HG02981 (cell line): ENCODE measurements at regions not wholly inside any gene's neighbourhood (a gene's known extent, or its start where the extent isn't known, plus 50 kb on each side); places are given as distances from the start of the nearest gene placed in this dataset.

Source experiments
- ATAC-seq: cut with Tn5 transposase; IDR thresholded peaks from one replicate; pipeline ENCODE4 v1.9.1; 2021; ENCODE audit warnings: mild to moderate bottlenecking, moderate library complexity; ENCODE audit not compliant: unreplicated experiment

DNA sequence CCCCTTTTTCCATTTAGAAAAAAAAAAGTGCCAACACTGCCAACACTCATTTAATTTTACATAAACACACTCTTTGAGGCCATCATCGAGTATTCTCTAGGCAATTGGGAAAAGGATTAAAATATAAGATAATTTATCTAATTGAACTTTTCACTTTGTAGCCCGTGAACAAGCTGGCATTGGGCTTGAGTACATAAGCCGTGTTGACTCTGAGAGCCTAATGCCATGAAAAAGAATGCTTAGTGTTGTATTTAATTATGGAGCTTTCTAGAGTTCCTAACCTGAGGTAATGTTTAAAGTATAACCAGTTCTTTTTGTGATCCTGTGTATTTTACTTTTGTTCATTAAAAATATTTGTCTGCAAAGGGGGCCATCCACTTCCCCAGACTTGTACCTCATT lies 193.8 kb downstream of the LYPLAL1 start:
- no peak for ATAC-seq

DNA sequence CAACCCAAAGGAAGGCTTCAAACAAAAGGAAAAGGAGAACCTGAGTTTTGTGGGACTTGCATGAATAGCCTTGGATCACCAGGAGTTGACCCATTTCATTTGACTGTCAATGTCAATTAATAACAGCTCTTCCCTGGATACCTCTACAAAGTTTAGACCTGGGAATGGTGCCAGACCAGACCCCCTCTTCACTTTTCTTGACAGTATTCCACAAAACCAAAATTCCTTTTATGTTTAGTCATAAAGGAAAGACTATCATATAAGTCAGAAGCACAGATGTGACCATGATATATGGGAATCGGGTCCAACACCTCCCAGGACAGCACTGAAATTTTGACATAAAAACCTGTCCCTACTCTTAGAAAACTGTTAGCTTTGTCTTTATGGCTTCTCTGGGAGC lies 191.8 kb downstream of the LYPLAL1 start:
- no peak for ATAC-seq

DNA sequence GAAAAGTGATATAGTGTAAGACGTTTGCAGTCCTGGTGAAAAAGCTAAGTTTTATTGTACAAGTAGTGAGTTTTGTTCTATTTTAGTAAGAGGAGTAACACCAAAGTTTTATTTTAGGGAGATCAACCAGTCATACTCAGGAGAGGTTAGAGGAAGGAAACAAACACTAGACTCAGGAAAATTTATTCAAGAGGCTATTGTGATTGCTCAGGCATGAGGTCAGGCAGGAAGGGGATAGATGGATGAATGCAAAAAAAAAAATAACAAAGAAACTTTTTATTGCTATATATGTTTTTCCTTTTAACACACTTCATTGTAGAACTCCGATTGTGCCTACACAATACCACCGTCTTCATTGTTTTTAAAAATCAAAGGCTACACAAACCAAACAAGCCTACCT lies 189.0 kb downstream of the LYPLAL1 start:
- no peak for ATAC-seq

DNA sequence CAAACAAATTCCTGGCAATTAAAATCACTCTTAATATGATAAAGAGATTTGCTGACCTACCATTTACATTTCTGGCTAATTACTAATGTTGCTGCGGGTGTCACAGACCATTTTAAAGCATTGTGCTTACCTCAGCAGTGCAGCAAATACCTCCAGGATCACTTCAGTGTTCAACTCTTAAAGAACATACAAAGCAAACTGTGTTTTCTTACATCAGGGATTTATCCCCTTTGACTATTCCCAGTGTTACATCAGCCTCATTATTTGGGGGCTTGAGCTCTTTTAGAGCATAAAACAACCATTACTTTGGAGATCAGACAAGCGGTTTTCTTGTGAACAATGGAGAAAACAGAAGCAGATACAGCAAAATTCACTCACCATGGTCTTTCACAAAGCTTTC lies 185.4 kb downstream of the LYPLAL1 start:
- ATAC-seq, result no peak

DNA sequence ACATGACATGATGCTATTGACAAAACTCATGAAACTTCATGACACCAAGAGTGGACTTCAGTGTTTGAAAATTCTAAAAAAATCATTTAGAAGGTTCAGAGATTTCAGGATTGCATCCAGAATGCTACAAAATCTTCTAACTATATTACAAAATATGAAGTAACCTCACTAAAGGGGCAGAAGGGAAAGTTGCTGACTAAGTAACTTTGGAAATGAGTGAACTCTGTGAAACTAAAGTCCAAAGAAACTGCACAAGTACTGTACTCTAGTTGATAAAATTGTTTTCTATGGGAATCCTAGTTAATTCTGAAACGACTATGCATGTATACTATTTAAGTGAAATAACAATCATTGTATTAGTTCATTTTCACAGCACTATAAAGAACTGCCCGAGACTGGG lies 184.4 kb downstream of the LYPLAL1 start:
- no peak for ATAC-seq

DNA sequence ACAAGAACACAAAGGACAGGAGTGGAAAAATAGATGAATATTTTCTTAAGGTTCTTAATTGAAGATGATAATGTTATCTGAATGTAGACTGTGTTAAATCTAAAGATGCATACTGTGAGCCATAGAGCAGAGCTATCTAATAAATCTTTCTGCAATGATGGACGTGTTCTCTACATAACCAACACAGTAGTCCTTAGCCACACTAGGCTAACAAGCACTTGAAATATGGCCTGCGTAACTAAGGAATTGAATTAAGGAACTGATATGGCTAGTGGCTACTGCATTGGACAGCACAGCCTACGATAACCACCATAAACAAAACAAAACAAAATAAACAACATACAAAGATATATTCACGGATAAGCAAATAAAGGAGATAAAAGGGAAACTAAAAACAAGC lies 181.3 kb downstream of the LYPLAL1 start:
- ATAC-seq, result no peak

DNA sequence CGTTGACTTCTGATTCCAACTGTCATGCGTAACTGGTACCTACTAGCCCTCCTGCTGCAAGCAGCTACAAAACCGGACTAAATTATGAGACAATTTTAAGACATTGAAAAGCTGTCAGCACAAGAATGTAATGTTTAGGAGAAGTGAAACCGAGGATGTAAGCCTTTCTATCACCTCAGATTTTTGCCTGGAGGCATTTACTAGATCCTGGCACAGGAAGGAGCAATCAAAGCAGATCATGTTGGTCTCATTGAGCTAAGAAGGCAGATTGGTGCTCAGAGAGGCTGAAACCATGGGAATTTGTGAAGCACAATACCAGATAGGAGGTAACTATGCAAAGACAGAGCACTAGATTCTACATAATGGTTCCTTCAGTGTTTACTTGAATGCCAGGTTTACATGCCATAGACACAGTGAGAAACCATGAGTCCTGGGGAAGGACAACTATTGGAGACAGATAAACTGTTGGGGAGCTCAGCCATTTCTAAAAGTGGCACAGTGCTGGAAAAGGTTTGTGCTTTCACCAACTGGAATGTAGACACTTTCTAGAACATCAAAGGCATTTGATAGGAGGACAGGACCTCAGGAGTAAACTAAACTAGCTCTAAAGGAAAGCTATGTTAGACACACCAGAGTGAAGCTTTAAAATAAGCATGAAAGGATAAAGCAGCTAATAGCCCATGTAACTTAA lies 179.4 kb downstream of the LYPLAL1 start:
- no peak for ATAC-seq

DNA sequence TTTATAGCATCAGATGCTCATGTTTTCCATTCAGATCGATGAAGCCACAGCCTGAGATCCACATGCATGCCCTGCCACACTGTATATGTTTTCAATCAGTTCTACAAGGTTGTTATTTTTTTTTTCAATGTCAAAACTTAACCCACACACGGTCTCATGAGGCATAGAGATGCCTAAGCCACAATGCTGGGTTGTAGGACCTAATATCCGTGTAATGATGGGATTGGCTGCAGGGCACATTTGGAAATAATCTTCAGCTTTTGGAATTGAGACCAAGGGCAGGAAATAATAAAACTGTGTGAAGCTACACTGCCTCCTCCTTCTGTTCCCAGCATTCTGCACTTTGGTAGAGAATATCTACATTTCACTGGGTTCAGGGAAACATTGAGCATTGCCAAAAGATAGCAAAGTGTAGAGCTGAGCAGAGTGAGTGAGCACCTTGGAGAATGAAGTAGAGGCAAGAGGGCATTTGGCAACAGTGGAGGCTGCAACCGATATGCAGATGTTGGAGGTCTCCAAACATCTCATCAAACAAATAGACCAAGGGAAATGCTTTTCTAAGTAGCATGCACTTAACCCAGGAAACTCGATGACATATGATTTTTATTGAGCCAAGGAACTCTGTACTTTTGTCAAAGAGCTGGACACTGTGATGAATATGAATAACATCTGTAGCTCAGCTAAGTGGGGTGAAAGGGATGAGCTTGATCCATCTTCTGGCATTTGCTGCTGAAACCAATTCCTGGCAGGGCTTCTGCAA lies 176.7 kb downstream of the LYPLAL1 start:
- no peak for ATAC-seq

DNA sequence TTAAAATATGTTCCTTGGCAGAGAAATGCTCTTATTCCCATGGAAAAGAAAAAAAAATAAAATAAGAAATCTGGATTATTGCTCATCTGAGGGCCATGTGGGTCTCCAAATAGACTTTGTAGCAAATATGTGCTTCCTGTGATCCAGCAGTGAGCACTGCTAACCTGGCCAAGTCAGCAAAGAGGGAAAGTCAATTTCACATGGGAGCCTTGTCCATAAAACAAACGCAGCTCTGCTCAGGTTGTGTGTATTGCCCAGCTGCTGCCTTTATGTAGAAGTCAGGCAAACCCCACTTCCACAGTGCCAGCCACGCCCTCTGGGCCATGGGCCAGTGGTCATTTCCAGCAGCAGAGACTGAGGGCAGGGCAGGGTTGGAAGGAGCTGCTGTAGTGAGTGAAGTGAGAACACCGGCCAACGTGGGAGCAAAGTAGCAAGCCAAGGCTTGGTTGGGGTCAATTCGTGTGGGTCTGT lies 174.3 kb downstream of the LYPLAL1 start:
- ATAC-seq, result no peak

DNA sequence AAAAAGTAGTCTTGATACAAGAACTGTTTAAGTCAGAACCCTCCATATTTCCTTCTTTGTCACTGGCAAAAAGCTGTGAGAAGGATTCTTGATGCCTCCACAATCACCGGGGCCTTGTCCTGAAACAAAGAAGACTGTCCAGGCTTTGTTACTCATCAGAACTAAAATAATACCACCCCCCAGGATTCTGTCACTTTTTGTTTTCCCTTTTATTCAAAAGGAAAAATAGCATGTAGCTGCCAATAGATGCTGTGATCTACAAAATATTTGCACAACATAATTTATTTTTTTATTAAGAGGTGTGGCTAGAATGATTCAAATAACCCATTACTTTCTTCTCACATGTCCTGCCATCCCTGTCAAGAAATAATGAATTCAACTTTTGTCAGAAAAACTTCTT lies 173.7 kb downstream of the LYPLAL1 start:
- ATAC-seq, result no peak

DNA sequence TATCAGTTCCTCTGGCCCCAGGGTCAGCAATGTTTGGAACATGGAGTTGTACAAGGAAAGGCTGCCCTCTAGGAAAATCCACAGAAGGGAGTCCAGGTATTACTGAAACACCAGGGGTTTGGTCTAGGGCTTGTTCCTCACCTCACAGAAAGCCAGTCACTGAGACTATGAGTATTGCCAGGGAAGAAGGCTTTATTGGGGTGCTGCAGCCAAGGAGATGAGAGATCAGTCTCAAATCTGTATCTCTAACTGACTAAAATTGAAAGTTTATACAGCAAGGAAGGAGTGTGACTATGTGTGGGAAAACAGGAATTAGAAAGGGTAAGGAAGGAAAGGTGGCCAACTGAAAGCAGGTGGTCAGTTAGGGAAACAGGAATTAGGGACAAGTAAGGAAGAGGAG lies 172.3 kb downstream of the LYPLAL1 start:
- no peak for ATAC-seq

DNA sequence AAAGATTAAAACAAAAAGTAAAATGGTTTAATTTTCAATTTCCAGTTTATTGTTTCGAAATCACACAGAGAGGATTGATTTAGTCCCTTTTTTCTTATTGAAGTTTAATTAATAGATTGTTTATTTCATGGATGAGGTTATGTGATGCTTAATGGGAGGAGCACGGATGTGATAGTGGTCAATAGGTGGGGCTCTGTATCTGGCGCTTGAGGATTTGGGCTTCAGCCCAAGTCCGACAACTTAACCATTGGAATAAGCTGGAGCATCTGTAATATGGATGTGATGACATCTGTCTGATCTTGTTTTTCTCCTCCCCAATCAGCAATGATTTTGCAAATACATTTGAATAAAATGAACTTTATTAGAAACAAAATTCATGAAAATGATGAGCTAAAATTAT lies 169.2 kb downstream of the LYPLAL1 start:
- no peak for ATAC-seq

DNA sequence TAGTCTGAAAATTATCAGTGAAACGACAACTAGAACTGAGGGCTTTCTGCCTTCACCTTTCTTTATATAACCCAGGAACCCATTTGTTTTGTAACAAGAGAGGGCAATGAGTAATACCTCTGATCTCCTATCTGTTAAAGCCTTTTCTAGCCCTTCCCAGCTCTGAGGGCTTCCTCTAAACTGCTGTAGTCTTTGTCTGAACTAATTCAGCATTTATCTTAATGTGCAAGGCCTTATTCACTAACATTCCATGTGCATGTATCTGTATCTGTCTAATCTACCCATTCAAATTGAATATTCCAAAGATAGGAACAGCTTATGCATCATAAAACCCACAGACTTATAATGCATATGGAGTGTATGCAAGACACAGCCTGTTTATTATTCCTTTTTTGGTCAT lies 167.1 kb downstream of the LYPLAL1 start:
- ATAC-seq, result no peak

DNA sequence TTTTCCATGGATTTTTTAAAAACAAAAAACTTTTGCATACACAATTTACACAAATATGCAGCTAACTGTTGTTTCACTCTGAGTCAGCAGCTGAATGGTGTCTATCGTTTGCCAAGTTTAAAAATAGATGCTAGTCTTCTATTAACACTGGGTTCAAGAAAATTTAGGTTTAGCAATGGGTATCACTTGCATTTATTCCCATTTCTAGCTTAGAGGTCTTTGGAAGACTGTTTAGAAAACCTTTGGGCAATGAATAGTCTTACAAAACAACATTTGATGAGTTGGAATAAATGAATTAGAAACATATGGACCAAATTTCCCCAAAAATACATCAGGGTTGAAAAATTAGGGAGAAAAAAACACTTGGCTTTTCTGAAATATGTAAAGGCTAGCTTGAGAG lies 165.8 kb downstream of the LYPLAL1 start:
- no peak for ATAC-seq

DNA sequence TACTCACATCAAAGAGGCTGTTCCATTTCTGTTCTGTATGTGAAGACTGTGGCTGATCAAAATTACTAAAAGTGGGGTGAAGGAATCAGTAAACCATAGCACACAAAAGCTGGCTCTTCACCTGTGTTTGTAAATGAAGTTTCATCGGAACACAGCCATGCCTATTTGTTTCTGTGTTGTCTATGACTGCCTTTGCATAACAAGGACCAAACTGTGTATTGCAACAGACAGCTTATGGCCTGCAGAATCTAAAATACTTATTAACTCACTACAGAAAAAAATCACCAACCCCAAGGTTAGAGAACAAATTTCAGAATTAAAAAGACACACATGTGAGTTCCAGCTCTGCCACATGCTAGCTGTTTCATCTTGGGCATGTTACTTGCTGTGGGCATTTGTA lies 163.9 kb downstream of the LYPLAL1 start:
- ATAC-seq, result no peak

DNA sequence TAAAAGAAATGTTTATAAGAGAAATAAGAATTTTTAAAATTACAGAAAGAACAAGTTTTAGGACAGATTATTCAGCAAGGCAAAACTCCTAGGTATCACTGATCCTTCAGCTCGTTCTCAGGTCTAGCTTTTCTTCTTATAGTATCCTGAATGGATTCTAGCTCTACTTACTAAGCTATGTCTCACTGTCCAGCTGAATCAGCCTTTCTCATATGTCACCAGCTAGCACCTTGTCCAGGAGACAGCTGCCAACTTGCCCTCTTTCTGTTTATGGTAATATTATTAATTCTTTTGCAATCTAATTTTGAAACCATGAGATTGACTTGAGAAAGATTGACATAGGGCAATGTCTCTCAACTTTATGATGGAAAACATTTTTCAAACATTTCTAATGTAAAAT lies 159.9 kb downstream of the LYPLAL1 start:
- no peak for ATAC-seq

DNA sequence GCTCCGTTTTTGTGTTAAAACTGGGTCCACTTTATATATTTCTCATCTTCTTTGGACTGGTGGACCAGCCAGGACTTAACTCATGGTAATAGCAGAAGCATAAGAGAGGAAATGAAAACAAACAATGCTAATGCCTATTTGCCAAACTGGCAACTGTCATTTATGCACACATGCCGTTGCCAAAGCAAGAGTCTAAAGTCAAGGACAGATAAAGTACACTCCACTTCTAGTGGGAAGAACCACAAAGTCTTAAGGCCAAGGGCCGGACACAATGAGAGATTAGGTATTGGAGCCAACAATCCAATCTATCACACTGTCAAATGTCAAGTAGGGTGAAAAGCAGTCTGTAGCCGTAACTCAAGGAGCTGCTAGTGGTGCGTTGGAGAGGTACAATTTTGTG lies 157.7 kb downstream of the LYPLAL1 start:
- no peak for ATAC-seq

DNA sequence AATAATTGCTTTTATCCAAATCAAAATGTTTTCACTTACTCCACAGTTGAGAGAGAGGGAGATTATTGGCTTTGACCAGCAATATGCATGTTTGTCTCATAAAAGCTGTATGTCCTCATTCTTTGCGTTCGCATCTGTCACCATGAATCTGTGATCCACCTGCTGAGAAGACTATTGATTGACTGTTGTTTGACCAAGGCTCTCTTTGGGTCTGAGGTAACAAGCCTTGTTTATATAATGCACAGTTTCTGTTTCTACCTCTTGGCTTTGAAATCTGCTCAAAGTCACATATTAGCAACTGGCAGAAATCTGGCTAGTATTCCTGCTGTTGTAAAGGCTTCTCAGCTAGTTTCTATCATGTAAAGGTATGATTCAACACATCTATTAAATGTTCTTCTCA lies 157.0 kb downstream of the LYPLAL1 start:
- no peak for ATAC-seq

DNA sequence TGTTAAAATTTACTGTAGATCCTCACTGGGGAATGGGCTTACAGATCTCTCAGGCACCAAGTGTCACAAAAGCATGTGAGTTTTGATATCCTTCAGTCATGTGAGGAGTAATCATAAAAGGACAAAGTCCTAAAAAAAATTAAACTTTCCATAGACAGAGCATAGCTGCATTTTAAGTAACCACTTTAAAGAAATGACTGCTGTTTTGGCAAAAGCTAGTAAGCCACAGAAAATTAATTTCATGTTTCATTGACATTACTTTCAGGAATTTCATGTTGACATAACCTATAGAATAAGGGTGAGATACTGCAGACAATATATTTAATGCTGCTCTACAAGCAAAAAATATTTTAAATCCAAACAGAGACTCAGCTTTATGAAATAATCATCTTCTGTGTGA lies 156.3 kb downstream of the LYPLAL1 start:
- ATAC-seq, result no peak

DNA sequence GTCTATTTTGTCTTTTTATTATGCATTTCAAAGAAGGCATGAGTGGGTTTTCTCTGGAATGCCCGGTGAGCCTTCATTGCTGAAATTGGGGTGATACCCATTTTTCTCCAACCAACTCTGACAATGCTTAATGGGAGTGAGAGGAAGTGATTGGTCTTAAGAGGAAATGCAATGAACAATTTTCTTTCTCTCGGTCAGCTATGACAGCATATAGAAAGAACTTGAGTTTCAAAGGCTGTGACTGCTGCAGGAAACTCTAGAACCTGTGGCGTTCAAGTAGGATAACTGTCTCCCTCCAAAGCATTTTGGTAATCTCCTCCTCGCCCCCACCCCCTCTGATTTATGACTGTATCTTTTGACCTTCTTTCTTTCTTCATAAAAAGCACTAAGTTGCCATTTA lies 155.9 kb downstream of the LYPLAL1 start:
- no peak for ATAC-seq

DNA sequence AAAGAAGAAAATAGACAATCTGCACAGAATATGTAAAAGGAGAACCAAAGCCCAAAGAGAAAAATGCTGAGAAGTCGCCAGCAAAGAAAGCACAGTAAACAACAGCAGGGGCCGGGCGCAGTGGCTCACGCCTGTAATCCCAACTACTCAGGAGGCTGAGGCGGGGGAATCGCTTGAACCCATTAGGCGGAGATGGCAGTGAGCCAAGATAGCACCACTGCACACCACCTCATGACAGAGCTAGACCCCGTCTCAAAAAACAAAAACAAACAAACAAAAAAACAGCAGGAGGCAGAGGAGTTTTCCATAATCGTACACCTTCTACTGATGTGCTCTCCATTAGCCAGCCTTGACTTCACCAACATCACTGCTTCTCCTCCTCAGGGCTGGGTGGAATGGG lies 153.2 kb downstream of the LYPLAL1 start:
- no peak for ATAC-seq

DNA sequence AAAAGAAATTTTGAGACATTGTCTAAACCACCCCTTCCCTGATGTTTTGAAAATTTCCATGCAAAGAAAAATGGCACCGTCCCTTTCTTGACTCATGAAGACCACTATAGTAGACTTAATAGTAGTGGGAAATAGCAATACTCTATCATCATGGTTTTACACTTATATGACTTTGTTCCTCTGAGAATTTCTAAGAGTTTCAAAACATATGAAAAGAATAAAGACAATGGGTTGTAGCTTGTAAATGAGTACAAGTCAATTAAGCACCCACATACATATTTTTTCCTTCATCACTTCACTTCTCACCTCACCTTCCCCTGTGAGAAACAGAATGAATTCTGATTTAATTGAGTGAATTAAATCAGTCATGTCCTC lies 151.7 kb downstream of the LYPLAL1 start:
- ATAC-seq, result peak; percentile 32
